ENCODE measurements at regions not wholly inside any gene's neighbourhood (a gene's known extent, or its start where the extent isn't known, plus 50 kb on each side); places are given as distances from the start of the nearest gene placed in this dataset.

DNA sequence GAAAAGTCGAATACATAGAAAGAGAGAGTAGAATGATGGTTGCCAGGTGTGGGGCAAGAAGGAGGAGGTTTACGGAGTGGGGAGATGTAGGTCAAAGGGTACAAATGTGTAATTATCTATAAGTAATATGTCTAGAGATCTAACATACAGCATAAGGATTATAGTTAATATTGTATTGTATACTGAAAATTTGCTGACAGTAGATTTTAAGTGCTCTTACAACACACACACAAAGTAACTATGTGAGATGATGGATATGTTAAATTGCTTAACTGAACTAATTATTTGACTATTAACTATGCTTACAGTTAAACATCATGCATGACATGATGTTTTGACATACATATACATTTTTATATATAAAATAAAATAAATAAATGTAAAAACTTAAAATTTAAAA lies 192.7 kb downstream of the ZIC4 start:
- TF ChIP-seq POLR2A (IDR thresholded peaks at IDR 0.05; ENCODE audit: low read depth, low read length) (no peak), EP300 (IDR thresholded peaks at IDR 0.05; ENCODE audit: borderline replicate concordance in 1 of 2, control insufficient read depth in 1 of 2, low read depth in 2 of 2, low read length in 2 of 2) (no peak), TBL1XR1 (IDR thresholded peaks at IDR 0.05; ENCODE audit: low read depth, low read length) (no peak), TCF12 (IDR thresholded peaks at IDR 0.05; ENCODE audit: low read depth, low read length) (no peak), TCF7 (IDR thresholded peaks at IDR 0.05; ENCODE audit: borderline replicate concordance) (no peak), RAD51 (IDR thresholded peaks at IDR 0.05) (no peak)
